Body of pancreas (tissue), 4 donors: ENCODE measurements at regions not wholly inside any gene's neighbourhood (a gene's known extent, or its start where the extent isn't known, plus 50 kb on each side); places are given as distances from the start of the nearest gene placed in this dataset.

Source experiments
- ATAC-seq: fragments of 150-250 bp; one replicate; pipeline ENCODE4 v1.9.1; 2016
- DNase-seq, 4 donors: peaks; one replicate each; pipeline ENCODE4 v3.0.0-alpha.2; 2019
- H3K27ac ChIP-seq, 4 donors: fragments of 200-600 bp; sonication (generic); 1 replicate in 3 of 4; 2 replicates in 1 of 4; pipeline versions ENCODE4 v1.5.1 to v1.6.1; 2016 to 2019; ENCODE audit warnings: mild to moderate bottlenecking in 1 of 4, mixed read lengths in 1 of 4, moderate library complexity in 1 of 4
- H3K27me3 ChIP-seq, 2 donors: fragments of 200-600 bp; sonication (generic); one replicate each; pipeline ENCODE4 v1.6.0; 2016; ENCODE audit warnings: mild to moderate bottlenecking in 1 of 2
- H3K36me3 ChIP-seq, 2 donors: fragments of 200-600 bp; sonication (generic); replicated peaks in 1 of 2; 2 replicates each; pipeline ENCODE4 v1.5.1; 2016; ENCODE audit warnings: low read depth in 2 of 2; ENCODE audit not compliant: insufficient read depth in 1 of 2
- H3K4me1 ChIP-seq: fragments of 200-600 bp; sonication (generic); one replicate; pipeline ENCODE4 v1.6.0; 2016
- H3K4me3 ChIP-seq, 2 donors: fragments of 200-600 bp; sonication (generic); 1 replicate in 1 of 2; 2 replicates in 1 of 2; pipeline ENCODE4 v1.5.1; 2016 to 2019
- H3K9me3 ChIP-seq, 3 donors: fragments of 200-600 bp; sonication (generic); 1 replicate in 2 of 3; 2 replicates in 1 of 3; pipeline ENCODE4 v1.5.1; 2016
- CTCF ChIP-seq, 7 experiments: fragments of 450-650 bp in 4 of 7; fragments of 200-600 bp in 3 of 7; sonication (generic) in 3 of 7; IDR thresholded peaks; one replicate each; pipeline ENCODE4 v1.5.1; 2016 to 2019; ENCODE audit warnings: antibody characterized with exemption in 7 of 7
- POLR2A ChIP-seq, 3 donors: fragments of 450-650 bp; IDR thresholded peaks; one replicate each; pipeline ENCODE4 v1.6.1; 2016; ENCODE audit warnings: antibody characterized with exemption in 3 of 3, mild to moderate bottlenecking in 2 of 3
- WGBS, 2 donors: methylation state at CpG; one replicate each; pipeline ENCODE4 v1.1.5; 2017; 5-methylcytosine and 5-hydroxymethylcytosine counted together
- intact Hi-C: fragments of 100-400 bp; cut with DNase I; formaldehyde crosslinking; loops from one replicate; pipeline ENCODE4 v1.15.1; 2023

DNA sequence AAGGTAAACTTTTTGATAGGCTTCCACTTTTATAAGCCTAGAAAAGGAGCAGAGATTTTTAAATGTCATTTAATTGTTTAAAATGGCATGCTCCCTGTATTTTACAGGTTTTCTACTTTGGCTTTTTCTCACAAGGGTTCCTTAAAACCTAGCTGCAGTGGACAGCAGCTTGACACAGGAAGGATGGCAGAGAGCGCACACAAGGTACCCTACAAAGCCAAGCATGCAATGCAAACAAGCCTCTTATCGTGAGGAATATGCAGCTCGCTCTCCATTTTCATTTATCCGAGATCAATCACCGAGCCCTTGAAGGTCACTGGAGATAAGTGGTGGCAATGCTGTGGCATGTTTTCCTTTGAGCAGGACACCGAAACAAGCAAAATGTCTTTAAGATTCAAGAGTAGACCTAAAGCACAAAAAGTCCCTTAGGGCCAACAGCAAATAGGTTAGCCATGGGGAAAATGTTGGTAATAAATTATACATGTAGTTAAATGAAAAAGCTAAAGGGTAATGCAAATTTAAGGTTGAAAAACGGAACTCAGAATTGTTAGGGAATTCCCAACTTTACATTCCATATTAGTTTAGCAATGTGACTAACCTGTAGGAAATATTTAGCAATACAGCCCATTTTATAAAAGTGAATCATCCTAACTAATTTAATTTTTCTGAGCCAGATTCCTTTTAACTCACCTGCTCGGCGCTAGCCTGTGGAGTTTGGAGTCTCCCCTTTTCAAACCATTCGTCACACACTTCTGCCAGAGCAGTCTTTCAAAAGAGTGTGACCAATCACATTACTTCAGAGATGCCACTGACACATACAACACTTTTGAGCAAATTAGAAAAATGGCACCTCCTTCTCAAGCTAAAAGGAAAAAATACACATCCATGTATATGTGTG, 337.9 kb upstream of the PKDCC start:
- no peak for TF ChIP-seq CTCF (IDR thresholded peaks at IDR 0.05)
- no peak for TF ChIP-seq POLR2A (IDR thresholded peaks at IDR 0.05)
- WGBS, 2 donors: 44 to 49% methylated on average over 10 of the region's 10 CpGs
- ATAC-seq (no peak), DNase-seq (no peak)
- Histone ChIP-seq H3K27me3 (no peaks in the 10 kb centered on the region), H3K4me1 (no peaks in the 10 kb centered on the region), H3K36me3 (no peaks in the 10 kb centered on the region), H3K4me3 (no peak overlapping the region), H3K27ac (no peak overlapping the region), H3K9me3 (no peaks in the 10 kb centered on the region)
- intact Hi-C loops: no loop called here

DNA sequence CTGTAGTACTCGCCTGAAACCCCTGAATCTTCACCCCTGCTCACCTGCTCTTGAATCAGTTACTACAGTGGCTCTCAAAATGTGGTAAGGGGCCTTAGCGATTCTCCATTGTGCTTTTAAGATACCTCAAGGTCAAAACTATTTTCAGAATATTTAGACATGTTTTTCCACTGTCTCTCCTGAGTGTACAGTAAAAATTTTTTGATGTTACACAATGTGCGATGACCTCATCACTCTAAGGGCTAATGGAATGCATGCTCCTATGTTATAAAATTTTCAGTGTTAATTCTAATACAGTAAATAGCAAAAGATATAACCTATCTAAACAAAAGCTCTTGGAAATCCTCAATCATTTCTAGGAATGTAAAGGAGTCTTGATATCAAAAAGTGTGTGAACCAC, 336.9 kb upstream of the PKDCC start:
- no peak overlapping the region for H3K4me3 ChIP-seq
- H3K9me3 ChIP-seq: no peaks in the 10 kb centered on the region
- ATAC-seq: no peak
- 75 to 84% methylated on average over 3 of the region's 3 CpGs for WGBS, 2 donors
- no peak overlapping the region for H3K27ac ChIP-seq
- H3K36me3 ChIP-seq: no peaks in the 10 kb centered on the region
- TF ChIP-seq POLR2A (IDR thresholded peaks at IDR 0.05): no peak
- TF ChIP-seq CTCF (IDR thresholded peaks at IDR 0.05): no peak
- DNase-seq: no peak
- intact Hi-C loops: no loop called here
- no peaks in the 10 kb centered on the region for H3K27me3 ChIP-seq
- H3K4me1 ChIP-seq: no peaks in the 10 kb centered on the region

DNA sequence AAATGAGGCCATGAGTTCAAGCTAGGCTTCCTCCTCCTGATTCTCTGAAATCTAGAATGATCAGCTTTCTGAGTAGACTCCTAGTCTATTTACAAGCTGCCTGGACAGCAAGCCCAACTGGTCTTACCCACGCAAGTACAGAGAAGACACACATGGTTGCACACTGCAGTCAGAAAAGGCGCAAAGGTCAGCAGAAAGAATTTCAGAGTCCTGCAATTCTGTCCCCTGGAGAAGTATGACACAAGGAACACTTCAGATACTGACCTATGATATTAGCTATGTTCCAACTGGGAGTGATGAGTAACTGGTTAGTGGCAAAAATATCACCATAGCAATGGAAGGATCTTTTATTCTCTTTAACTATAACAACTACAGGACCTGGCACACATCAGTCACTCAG, 336.1 kb upstream of the PKDCC start:
- Histone ChIP-seq H3K4me1 (no peaks in the 10 kb centered on the region), H3K27ac (no peak overlapping the region), H3K27me3 (no peaks in the 10 kb centered on the region), H3K36me3 (no peaks in the 10 kb centered on the region), H3K4me3 (no peak overlapping the region), H3K9me3 (no peaks in the 10 kb centered on the region)
- WGBS, 2 donors: 85 to 90% methylated on average over 2 of the region's 2 CpGs
- no peak for DNase-seq
- no peak for TF ChIP-seq POLR2A (IDR thresholded peaks at IDR 0.05)
- ATAC-seq: no peak
- intact Hi-C loops: no loop called here

DNA sequence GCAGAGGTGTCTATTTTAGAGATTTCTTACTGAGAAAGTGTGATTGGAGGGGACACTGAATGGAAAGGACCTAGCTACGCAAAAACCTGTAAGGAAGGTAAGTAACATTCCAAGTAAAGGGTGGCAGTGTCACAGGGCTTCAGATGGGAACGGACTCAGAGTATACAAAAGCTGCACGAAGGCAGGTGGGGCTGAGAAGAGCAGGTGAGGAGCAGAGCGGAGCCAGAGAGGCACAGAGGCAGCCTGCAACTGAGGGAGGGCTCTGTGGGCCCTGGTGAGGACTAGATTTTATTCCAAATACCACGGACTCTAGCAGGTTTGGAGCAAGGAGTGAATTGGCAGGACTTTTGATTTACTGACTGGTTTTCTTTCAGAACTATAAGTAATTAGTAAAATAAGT, 331.3 kb upstream of the PKDCC start:
- no peak overlapping the region for H3K4me3 ChIP-seq
- intact Hi-C loops: no loop called here
- no peaks in the 10 kb centered on the region for H3K4me1 ChIP-seq
- ATAC-seq (no peak), DNase-seq (no peak)
- 63 to 74% methylated on average over 5 of the region's 5 CpGs for WGBS, 2 donors
- no peak overlapping the region for H3K27ac ChIP-seq
- no peaks in the 10 kb centered on the region for H3K36me3 ChIP-seq
- TF ChIP-seq POLR2A (IDR thresholded peaks at IDR 0.05): no peak
- no peak for TF ChIP-seq CTCF (IDR thresholded peaks at IDR 0.05)
- no peaks in the 10 kb centered on the region for H3K9me3 ChIP-seq
- no peaks in the 10 kb centered on the region for H3K27me3 ChIP-seq

DNA sequence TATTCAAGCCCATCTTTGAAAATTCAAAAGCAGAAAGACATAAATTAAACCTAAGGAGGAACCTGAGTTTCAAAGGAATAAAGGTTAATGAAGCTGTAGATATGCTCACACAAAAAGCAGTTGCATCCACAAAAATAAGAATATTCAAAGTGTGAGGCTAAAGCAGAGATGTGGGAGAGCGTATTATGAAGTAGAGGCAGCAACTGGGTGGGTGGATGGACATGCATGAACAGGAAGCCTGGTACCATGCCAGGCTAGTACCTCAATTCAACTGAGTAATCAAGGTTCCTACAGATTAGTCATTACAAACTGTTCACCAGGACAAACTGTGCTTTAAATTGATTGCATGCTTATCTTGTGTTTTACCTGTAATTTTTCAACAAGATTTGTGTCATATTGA, 330.0 kb upstream of the PKDCC start:
- WGBS, 2 donors: 75 to 91% methylated on average over 1 of the region's 1 CpG
- ATAC-seq (no peak), DNase-seq (no peak)
- TF ChIP-seq POLR2A (IDR thresholded peaks at IDR 0.05) (no peak), CTCF (IDR thresholded peaks at IDR 0.05) (no peak)
- Histone ChIP-seq H3K4me1 (no peaks in the 10 kb centered on the region), H3K36me3 (no peaks in the 10 kb centered on the region), H3K4me3 (no peak overlapping the region), H3K27ac (no peak overlapping the region), H3K27me3 (no peaks in the 10 kb centered on the region), H3K9me3 (no peaks in the 10 kb centered on the region)
- intact Hi-C loops: no loop called here
